HepG2 (cell line): ENCODE measurements at regions not wholly inside any gene's neighbourhood (a gene's known extent, or its start where the extent isn't known, plus 50 kb on each side); places are given as distances from the start of the nearest gene placed in this dataset.

ENCODE experiments used
- ARHGAP35 ChIP-seq: sonication (generic); formaldehyde crosslinking; IDR thresholded peaks from 2 replicates; pipeline ENCODE4 v1.9.0; 2022; ENCODE audit warnings: mild to moderate bottlenecking, inconsistent platforms, moderate library complexity, missing genetic modification reagents, borderline replicate concordance
- ATF2 ChIP-seq: sonication (generic); formaldehyde crosslinking; IDR thresholded peaks from 2 replicates; pipeline ENCODE4 v1.4.0; 2020; ENCODE audit warnings: missing genetic modification reagents
- CEBPZ ChIP-seq: IDR thresholded peaks from 2 replicates; pipeline ENCODE4 v1.6.1; 2012; ENCODE audit warnings: low read length, improper control_type of control experiment
- DNMT1 ChIP-seq: sonication (generic); formaldehyde crosslinking; IDR thresholded peaks from 2 replicates; pipeline ENCODE4 v1.5.1; 2020; ENCODE audit warnings: mild to moderate bottlenecking, missing genetic modification reagents
- ERF ChIP-seq: IDR thresholded peaks from 2 replicates; pipeline ENCODE4 v1.6.1; 2018; ENCODE audit warnings: missing biosample characterization, missing genetic modification reagents
- MAX ChIP-seq: IDR thresholded peaks from 2 replicates; pipeline ENCODE4 v1.6.1; 2012; ENCODE audit warnings: inconsistent platforms
- MTA1 ChIP-seq: sonication (generic); formaldehyde crosslinking; IDR thresholded peaks from 2 replicates; pipeline ENCODE4 v1.4.0; 2020; ENCODE audit warnings: missing genetic modification reagents, mild to moderate bottlenecking, borderline replicate concordance
- MXD3 ChIP-seq: IDR thresholded peaks from 2 replicates; pipeline ENCODE4 v1.6.1; 2016; ENCODE audit warnings: mild to moderate bottlenecking, missing biosample characterization, missing genetic modification reagents
- NFKBIZ ChIP-seq: IDR thresholded peaks from 2 replicates; pipeline ENCODE4 v1.6.1; 2018; ENCODE audit warnings: missing genetic modification reagents, missing compliant biosample characterization
- RFXANK ChIP-seq: IDR thresholded peaks from 2 replicates; pipeline ENCODE4 v1.6.1; 2016
- SRSF9 ChIP-seq: fragments of 200-400 bp; formaldehyde crosslinking; IDR thresholded peaks from 2 replicates; pipeline ENCODE4 v1.6.1; 2018; ENCODE audit warnings: borderline replicate concordance, mild to moderate bottlenecking, low read depth, low read length; ENCODE audit not compliant: insufficient read depth, poor library complexity, severe bottlenecking
- TBX3 ChIP-seq: fragments of 450-650 bp; IDR thresholded peaks from 2 replicates; pipeline ENCODE4 v1.6.1; 2017; ENCODE audit warnings: antibody characterized with exemption, mild to moderate bottlenecking, inconsistent platforms, borderline replicate concordance
- XBP1 ChIP-seq: sonication (generic); formaldehyde crosslinking; IDR thresholded peaks from 2 replicates; pipeline ENCODE4 v1.5.0; 2020; ENCODE audit warnings: missing genetic modification reagents
- ZBTB34 ChIP-seq: sonication (generic); formaldehyde crosslinking; IDR thresholded peaks from 2 replicates; pipeline ENCODE4 v1.8.0; 2022; ENCODE audit warnings: mild to moderate bottlenecking, missing genetic modification reagents
- ZBTB37 ChIP-seq: sonication (generic); formaldehyde crosslinking; IDR thresholded peaks from 2 replicates; pipeline ENCODE4 v1.4.0; 2020; ENCODE audit warnings: mild to moderate bottlenecking, missing genetic modification reagents
- ZNF292 ChIP-seq: sonication (generic); formaldehyde crosslinking; IDR thresholded peaks from 2 replicates; pipeline ENCODE4 v1.8.1; 2022; ENCODE audit warnings: mild to moderate bottlenecking, low read depth, missing genetic modification reagents, borderline replicate concordance
- ZNF331 ChIP-seq: sonication (generic); formaldehyde crosslinking; IDR thresholded peaks from 2 replicates; pipeline ENCODE4 v1.4.0; 2020; ENCODE audit warnings: missing genetic modification reagents
- ZNF354B ChIP-seq: sonication (generic); formaldehyde crosslinking; IDR thresholded peaks from 2 replicates; pipeline ENCODE4 v1.8.0; 2022; ENCODE audit warnings: mild to moderate bottlenecking, missing genetic modification reagents
- ZNF580 ChIP-seq: IDR thresholded peaks from 2 replicates; pipeline ENCODE4 v1.6.1; 2016; ENCODE audit warnings: low read depth, borderline replicate concordance
- ZNF792 ChIP-seq: IDR thresholded peaks from 2 replicates; pipeline ENCODE4 v1.6.1; 2016

GRCh38 chr10:28734938-28735759, 57.8 kb downstream of the BAMBI start (continued):
- TF ChIP-seq ZNF292 (peak; percentile 53; the same call in 1 of the 2 replicates), ZNF354B (CRISPR knock-in tag) (no peak), DNMT1 (CRISPR knock-in tag) (no peak), ZBTB37 (no peak), CEBPZ (no peak), SRSF9 (no peak), ARHGAP35 (CRISPR knock-in tag) (no peak), ZBTB34 (CRISPR knock-in tag) (no peak), ERF (CRISPR knock-in tag) (0 out of 2 replicates have a peak, but pooled peaks have one; percentile 12), ATF2 (CRISPR knock-in tag) (no peak), TBX3 (no peak), ZNF792 (CRISPR knock-in tag) (0 out of 2 replicates have a peak, but pooled peaks have one; percentile 31), RFXANK (CRISPR knock-in tag) (no peak), NFKBIZ (CRISPR knock-in tag) (no peak), XBP1 (no peak), MXD3 (CRISPR knock-in tag) (no peak), MAX (no peak), ZNF331 (CRISPR knock-in tag) (0 out of 2 replicates have a peak, but pooled peaks have one; percentile 16), MTA1 (CRISPR knock-in tag) (no peak), ZNF580 (CRISPR knock-in tag) (no peak)
